HepG2 (cell line): ENCODE measurements at regions not wholly inside any gene's neighbourhood (a gene's known extent, or its start where the extent isn't known, plus 50 kb on each side); places are given as distances from the start of the nearest gene placed in this dataset.

ENCODE experiments used
- ATF7-NPFF ChIP-seq: sonication (generic); formaldehyde crosslinking; IDR thresholded peaks from 2 replicates; pipeline ENCODE4 v1.8.1; 2023; ENCODE audit warnings: mild to moderate bottlenecking, low read depth, missing genetic modification reagents, moderate library complexity
- BHLHE40 ChIP-seq: IDR thresholded peaks from 2 replicates; pipeline ENCODE4 v1.6.1; 2011; ENCODE audit warnings: low read length, improper control_type of control experiment
- E2F1 ChIP-seq: sonication (generic); formaldehyde crosslinking; IDR thresholded peaks from 2 replicates; pipeline ENCODE4 v1.5.0; 2020; ENCODE audit warnings: missing genetic modification reagents
- GLMP ChIP-seq: sonication (generic); formaldehyde crosslinking; IDR thresholded peaks from 2 replicates; pipeline ENCODE4 v1.9.0; 2021; ENCODE audit warnings: missing genetic modification reagents, mild to moderate bottlenecking, borderline replicate concordance
- HES4 ChIP-seq: sonication (generic); formaldehyde crosslinking; IDR thresholded peaks from 2 replicates; pipeline ENCODE4 v1.9.0; 2021; ENCODE audit warnings: mild to moderate bottlenecking, missing genetic modification reagents, borderline replicate concordance
- HMG20B ChIP-seq: conservative IDR thresholded peaks from 2 replicates; pipeline ENCODE4 v1.6.1; 2016; ENCODE audit warnings: missing genetic modification reagents, missing compliant biosample characterization
- PLRG1 ChIP-seq: fragments of 450-650 bp; conservative IDR thresholded peaks from 2 replicates; pipeline ENCODE4 v1.6.1; 2016
- TEAD3 ChIP-seq: optimal IDR thresholded peaks from 2 replicates; pipeline ENCODE3; 2016; ENCODE audit warnings: borderline replicate concordance
- XRCC5 ChIP-seq: fragments of 200-400 bp; formaldehyde crosslinking; optimal IDR thresholded peaks from 2 replicates; pipeline ENCODE3; 2017; ENCODE audit warnings: mild to moderate bottlenecking, low read length
- ZBED4 ChIP-seq: sonication (generic); formaldehyde crosslinking; IDR thresholded peaks from 2 replicates; pipeline ENCODE4 v1.4.0; 2020; ENCODE audit warnings: missing genetic modification reagents, borderline replicate concordance
- ZNF235 ChIP-seq: sonication (generic); formaldehyde crosslinking; IDR thresholded peaks from 2 replicates; pipeline ENCODE4 v1.8.1; 2023; ENCODE audit warnings: mild to moderate bottlenecking, missing genetic modification reagents, borderline replicate concordance
- ZNF331 ChIP-seq: sonication (generic); formaldehyde crosslinking; IDR thresholded peaks from 2 replicates; pipeline ENCODE4 v1.4.0; 2020; ENCODE audit warnings: missing genetic modification reagents
- ZNF441 ChIP-seq: sonication (generic); formaldehyde crosslinking; IDR thresholded peaks from 2 replicates; pipeline ENCODE4 v1.7.0; 2021; ENCODE audit warnings: missing genetic modification reagents, borderline replicate concordance
- ZNF569 ChIP-seq: sonication (generic); formaldehyde crosslinking; IDR thresholded peaks from 2 replicates; pipeline ENCODE4 v1.5.0; 2020; ENCODE audit warnings: mild to moderate bottlenecking, missing genetic modification reagents, moderate library complexity, borderline replicate concordance
- ZNF879 ChIP-seq: sonication (generic); formaldehyde crosslinking; IDR thresholded peaks from 2 replicates; pipeline ENCODE4 v1.8.1; 2023; ENCODE audit warnings: missing genetic modification reagents
- TF ChIP-seq, protein P1 (sequence below): sonication (generic); formaldehyde crosslinking; IDR thresholded peaks from 2 replicates; pipeline ENCODE4 v1.8.1; 2023; ENCODE audit warnings: mild to moderate bottlenecking, missing genetic modification reagents, borderline replicate concordance
- TF ChIP-seq, protein P2 (sequence below): sonication (generic); formaldehyde crosslinking; conservative IDR thresholded peaks from 2 replicates; pipeline ENCODE4 v1.8.0; 2022; ENCODE audit warnings: mild to moderate bottlenecking, moderate library complexity, missing genetic modification reagents
- TF ChIP-seq, protein P3 (sequence below): sonication (generic); formaldehyde crosslinking; IDR thresholded peaks from 2 replicates; pipeline ENCODE4 v1.4.0; 2020; ENCODE audit warnings: mild to moderate bottlenecking, missing genetic modification reagents

GRCh38 chr2:145822892-145823534, 1303.1 kb upstream of the ZEB2 start (continued):
- TF ChIP-seq, protein P1, sequence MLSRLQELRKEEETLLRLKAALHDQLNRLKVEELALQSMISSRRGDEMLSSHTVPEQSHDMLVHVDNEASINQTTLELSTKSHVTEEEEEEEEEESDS (CRISPR knock-in tag) = no peak; the same call in 1 of the 2 replicates
- TF ChIP-seq ZNF331 (CRISPR knock-in tag) (peak; percentile 66; the same call in 1 of the 2 replicates), ZNF441 (CRISPR knock-in tag) (no peak), ATF7-NPFF (CRISPR knock-in tag) (no peak), HMG20B (CRISPR knock-in tag) (no peak; the same call in 1 of the 2 replicates), ZBED4 (CRISPR knock-in tag) (no peak), E2F1 (CRISPR knock-in tag) (peak; percentile 15; the same call in 1 of the 2 replicates), ZNF879 (CRISPR knock-in tag) (no peak), XRCC5 (no peak), GLMP (CRISPR knock-in tag) (no peak), PLRG1 (no peak), HES4 (no peak), BHLHE40 (no peak), ZNF235 (no peak), TEAD3 (CRISPR knock-in tag) (peak; percentile 91), ZNF569 (CRISPR knock-in tag) (no peak)
- TF ChIP-seq, protein P2, sequence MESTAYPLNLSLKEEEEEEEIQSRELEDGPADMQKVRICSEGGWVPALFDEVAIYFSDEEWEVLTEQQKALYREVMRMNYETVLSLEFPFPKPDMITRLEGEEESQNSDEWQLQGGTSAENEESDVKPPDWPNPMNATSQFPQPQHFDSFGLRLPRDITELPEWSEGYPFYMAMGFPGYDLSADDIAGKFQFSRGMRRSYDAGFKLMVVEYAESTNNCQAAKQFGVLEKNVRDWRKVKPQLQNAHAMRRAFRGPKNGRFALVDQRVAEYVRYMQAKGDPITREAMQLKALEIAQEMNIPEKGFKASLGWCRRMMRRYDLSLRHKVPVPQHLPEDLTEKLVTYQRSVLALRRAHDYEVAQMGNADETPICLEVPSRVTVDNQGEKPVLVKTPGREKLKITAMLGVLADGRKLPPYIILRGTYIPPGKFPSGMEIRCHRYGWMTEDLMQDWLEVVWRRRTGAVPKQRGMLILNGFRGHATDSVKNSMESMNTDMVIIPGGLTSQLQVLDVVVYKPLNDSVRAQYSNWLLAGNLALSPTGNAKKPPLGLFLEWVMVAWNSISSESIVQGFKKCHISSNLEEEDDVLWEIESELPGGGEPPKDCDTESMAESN (CRISPR knock-in tag) = 0 out of 2 replicates have a peak, but pooled peaks have one; percentile 13
- TF ChIP-seq, protein P3, sequence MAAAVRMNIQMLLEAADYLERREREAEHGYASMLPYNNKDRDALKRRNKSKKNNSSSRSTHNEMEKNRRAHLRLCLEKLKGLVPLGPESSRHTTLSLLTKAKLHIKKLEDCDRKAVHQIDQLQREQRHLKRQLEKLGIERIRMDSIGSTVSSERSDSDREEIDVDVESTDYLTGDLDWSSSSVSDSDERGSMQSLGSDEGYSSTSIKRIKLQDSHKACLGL (CRISPR knock-in tag) = no peak
